Natural killer cell (primary cell): ENCODE measurements at regions not wholly inside any gene's neighbourhood (a gene's known extent, or its start where the extent isn't known, plus 50 kb on each side); places are given as distances from the start of the nearest gene placed in this dataset.

Experiments used
- ATAC-seq, 3 donors: fragments of 150-1000 bp in 2 of 3; fragments of 200-7000 bp in 1 of 3; cut with Tn5 transposase; 1 replicate in 1 of 3; 2 replicates in 2 of 3; pipeline ENCODE4 v1.10.0; 2021; ENCODE audit warnings: mild to moderate bottlenecking in 2 of 3, moderate library complexity in 2 of 3
- DNase-seq, 2 donors: peaks; one replicate each; pipeline versions ENCODE4 v3.0.0 to v3.0.0-alpha.2; 2013 to 2021; ENCODE audit warnings: mixed read lengths in 1 of 2
- H3K27ac ChIP-seq: one replicate; pipeline ENCODE4 v1.5.1; 2013; ENCODE audit warnings: mild to moderate bottlenecking, low read length
- H3K27me3 ChIP-seq: one replicate; pipeline ENCODE4 v1.6.1; 2013; ENCODE audit warnings: low read length; ENCODE audit not compliant: control insufficient read depth, insufficient read depth
- H3K36me3 ChIP-seq: one replicate; pipeline ENCODE4 v1.6.1; 2013; ENCODE audit warnings: low read length; ENCODE audit not compliant: control insufficient read depth, insufficient read depth
- H3K4me1 ChIP-seq: one replicate; pipeline ENCODE4 v1.6.1; 2013; ENCODE audit warnings: low read length; ENCODE audit not compliant: control insufficient read depth, insufficient read depth
- H3K4me3 ChIP-seq: one replicate; pipeline ENCODE4 v1.5.1; 2013; ENCODE audit warnings: low read length
- H3K9me3 ChIP-seq: one replicate; pipeline ENCODE4 v1.6.1; 2013; ENCODE audit warnings: low read length; ENCODE audit not compliant: control insufficient read depth, insufficient read depth
- H3K27ac Mint-ChIP-seq, 2 donors: one replicate each; pipeline ENCODE4 v1.8.0; 2022; ENCODE audit warnings: mild to moderate bottlenecking in 2 of 2, mixed read lengths in 2 of 2, moderate library complexity in 1 of 2
- H3K27me3 Mint-ChIP-seq, 2 donors: one replicate each; pipeline ENCODE4 v1.8.0; 2022; ENCODE audit warnings: low read depth in 2 of 2, mixed read lengths in 2 of 2
- H3K36me3 Mint-ChIP-seq: one replicate; pipeline ENCODE4 v1.8.0; 2022; ENCODE audit warnings: mixed read lengths
- H3K4me1 Mint-ChIP-seq, 2 donors: one replicate each; pipeline ENCODE4 v1.8.0; 2022; ENCODE audit warnings: mixed read lengths in 2 of 2
- H3K4me3 Mint-ChIP-seq: one replicate; pipeline ENCODE4 v1.8.0; 2022; ENCODE audit warnings: mild to moderate bottlenecking, moderate library complexity, mixed read lengths
- H3K9me3 Mint-ChIP-seq, 2 donors: one replicate each; pipeline ENCODE4 v1.8.0; 2022; ENCODE audit warnings: mixed read lengths in 2 of 2
- WGBS: methylation state at CpG from one replicate; pipeline ENCODE4 v1.1.7; 2013; ENCODE audit warnings: missing lambda C conversion rate; ENCODE audit not compliant: insufficient coverage; 5-methylcytosine and 5-hydroxymethylcytosine counted together
- intact Hi-C: fragments of 100-400 bp; cut with micrococcal nuclease; formaldehyde crosslinking; loops from one replicate; pipeline ENCODE4 v1.14.2; 2022
- TF ChIP-seq, protein P1 (sequence below): fragments of 200-600 bp; IDR thresholded peaks from one replicate; pipeline ENCODE4 v1.8.0; 2022; ENCODE audit warnings: antibody characterized with exemption

DNA sequence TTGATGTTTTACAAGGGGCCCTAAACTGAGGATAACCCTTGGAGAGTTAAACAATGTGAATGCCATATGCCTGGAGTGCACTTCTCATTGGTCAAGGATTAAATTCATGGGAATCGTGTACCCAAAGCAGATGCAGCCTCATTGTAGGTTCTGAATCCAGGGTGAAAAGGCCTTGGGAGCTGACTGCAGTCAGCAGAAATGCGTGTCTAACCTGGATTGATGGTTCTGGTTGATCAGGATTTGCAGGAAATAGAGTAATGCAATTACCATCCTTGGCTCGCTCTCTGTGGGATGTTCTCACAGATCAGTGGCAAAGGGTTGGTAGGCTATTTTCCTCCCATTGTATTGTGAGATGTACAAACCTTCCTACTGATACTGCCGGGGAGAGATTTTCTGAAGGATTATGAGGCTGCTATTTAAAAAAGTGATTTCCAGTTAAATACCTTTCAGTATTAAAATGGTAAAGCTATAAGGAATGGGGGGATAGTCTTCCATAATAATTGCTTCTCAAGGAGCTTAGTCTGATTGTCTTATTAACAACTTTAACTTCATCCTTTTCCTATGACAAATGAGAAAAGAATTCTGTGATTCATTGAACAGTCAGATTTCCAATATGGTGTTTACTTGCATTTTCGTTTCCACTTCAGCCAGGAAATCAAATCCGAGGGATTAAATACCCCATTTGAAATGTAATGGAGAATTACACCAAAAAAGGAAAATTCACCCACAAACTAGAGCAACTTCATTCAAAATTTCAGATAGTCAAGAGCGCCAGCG, 1028.1 kb upstream of the EEF2KMT start:
- peaks cover 3% of the 10 kb centered on the region for H3K9me3 ChIP-seq
- no peak for ATAC-seq
- intact Hi-C loops = loop anchor here (10.0 kb wide), 1 partner anchor 59 kb away; no protein-coding TSS in a partner anchor
- no peaks in the 10 kb centered on the region for H3K27me3 ChIP-seq
- DNase-seq = no peak
- Mint-ChIP-seq H3K4me1 (no peaks in the 10 kb centered on the region), H3K27ac (no peak overlapping the region), H3K36me3 (no peaks in the 10 kb centered on the region), H3K27me3 (no peaks in the 10 kb centered on the region), H3K4me3 (no peak overlapping the region), H3K9me3 (peaks cover 3% of the 10 kb centered on the region in 2 donors)
- no peak overlapping the region for H3K4me3 ChIP-seq
- H3K36me3 ChIP-seq = no peaks in the 10 kb centered on the region
- H3K27ac ChIP-seq = no peak overlapping the region
- no peaks in the 10 kb centered on the region for H3K4me1 ChIP-seq
- 69% methylated on average over 7 of the region's 8 CpGs for WGBS
- TF ChIP-seq, protein P1, sequence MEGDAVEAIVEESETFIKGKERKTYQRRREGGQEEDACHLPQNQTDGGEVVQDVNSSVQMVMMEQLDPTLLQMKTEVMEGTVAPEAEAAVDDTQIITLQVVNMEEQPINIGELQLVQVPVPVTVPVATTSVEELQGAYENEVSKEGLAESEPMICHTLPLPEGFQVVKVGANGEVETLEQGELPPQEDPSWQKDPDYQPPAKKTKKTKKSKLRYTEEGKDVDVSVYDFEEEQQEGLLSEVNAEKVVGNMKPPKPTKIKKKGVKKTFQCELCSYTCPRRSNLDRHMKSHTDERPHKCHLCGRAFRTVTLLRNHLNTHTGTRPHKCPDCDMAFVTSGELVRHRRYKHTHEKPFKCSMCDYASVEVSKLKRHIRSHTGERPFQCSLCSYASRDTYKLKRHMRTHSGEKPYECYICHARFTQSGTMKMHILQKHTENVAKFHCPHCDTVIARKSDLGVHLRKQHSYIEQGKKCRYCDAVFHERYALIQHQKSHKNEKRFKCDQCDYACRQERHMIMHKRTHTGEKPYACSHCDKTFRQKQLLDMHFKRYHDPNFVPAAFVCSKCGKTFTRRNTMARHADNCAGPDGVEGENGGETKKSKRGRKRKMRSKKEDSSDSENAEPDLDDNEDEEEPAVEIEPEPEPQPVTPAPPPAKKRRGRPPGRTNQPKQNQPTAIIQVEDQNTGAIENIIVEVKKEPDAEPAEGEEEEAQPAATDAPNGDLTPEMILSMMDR = no peak

DNA sequence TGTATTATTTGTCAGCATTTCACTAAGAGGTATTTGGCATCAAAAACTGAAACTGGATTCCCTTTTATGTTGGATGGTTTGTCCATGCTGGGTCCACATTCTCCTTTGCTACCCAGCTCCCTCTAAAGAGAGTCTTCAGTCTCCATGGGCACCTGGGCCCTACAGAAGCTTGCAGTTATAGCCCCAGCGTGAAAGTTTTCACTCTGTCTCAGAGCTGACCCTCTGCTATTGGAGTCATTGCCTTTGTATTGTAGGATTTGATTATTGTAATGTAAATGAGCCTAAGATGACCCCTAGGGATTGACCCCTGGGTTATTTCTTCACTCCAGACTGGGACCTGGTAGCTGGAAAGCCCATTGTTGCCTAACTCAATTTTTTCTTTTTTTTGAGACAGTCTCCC, 1026.5 kb upstream of the EEF2KMT start:
- intact Hi-C loops = loop anchor here (10.0 kb wide), 1 partner anchor 61 kb away; no protein-coding TSS in a partner anchor
- ATAC-seq (no peak), DNase-seq (no peak)
- no peak overlapping the region for H3K27ac Mint-ChIP-seq
- H3K4me1 Mint-ChIP-seq = no peaks in the 10 kb centered on the region
- WGBS = 42% methylated on average over 1 of the region's 1 CpG
- Histone ChIP-seq H3K4me3 (no peak overlapping the region), H3K4me1 (no peaks in the 10 kb centered on the region), H3K27ac (no peak overlapping the region), H3K9me3 (peaks cover 3% of the 10 kb centered on the region), H3K36me3 (no peaks in the 10 kb centered on the region), H3K27me3 (no peaks in the 10 kb centered on the region)
- TF ChIP-seq, protein P1 = no peak
- peaks cover 2 to 3% of the 10 kb centered on the region in 2 donors for H3K9me3 Mint-ChIP-seq
- H3K27me3 Mint-ChIP-seq = no peaks in the 10 kb centered on the region
- no peak overlapping the region for H3K4me3 Mint-ChIP-seq
- no peaks in the 10 kb centered on the region for H3K36me3 Mint-ChIP-seq

DNA sequence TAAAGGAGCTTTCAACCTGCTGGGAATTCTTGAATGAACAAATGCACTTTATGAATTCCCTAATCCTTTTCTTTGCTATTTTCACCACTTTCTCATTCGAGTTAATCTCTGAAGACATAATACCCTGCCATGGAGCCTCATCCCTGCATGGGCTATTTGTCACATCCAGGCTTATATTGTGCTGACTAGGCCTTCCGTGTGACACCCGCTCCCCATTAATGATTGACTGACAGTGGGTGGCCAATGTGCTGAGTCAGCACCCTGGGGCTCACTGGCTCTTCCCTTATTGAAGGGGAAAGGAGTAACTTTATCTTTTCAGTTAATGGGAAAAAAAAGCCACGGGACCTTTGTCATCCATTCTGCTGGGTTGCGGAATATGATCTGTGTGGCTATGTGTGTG, 1024.8 kb upstream of the EEF2KMT start:
- 56% methylated on average over 5 of the region's 5 CpGs for WGBS
- Mint-ChIP-seq H3K27me3 (no peaks in the 10 kb centered on the region), H3K36me3 (no peaks in the 10 kb centered on the region), H3K9me3 (peaks cover 5 to 6% of the 10 kb centered on the region in 2 donors), H3K4me3 (no peak overlapping the region), H3K4me1 (no peaks in the 10 kb centered on the region), H3K27ac (no peak overlapping the region)
- TF ChIP-seq, protein P1 = no peak
- Histone ChIP-seq H3K4me1 (no peaks in the 10 kb centered on the region), H3K27me3 (no peaks in the 10 kb centered on the region), H3K9me3 (peaks cover 3% of the 10 kb centered on the region), H3K36me3 (no peaks in the 10 kb centered on the region), H3K27ac (no peak overlapping the region), H3K4me3 (no peak overlapping the region)
- ATAC-seq (no peak), DNase-seq (no peak)
- intact Hi-C loops = loop anchor here (10.0 kb wide), 1 partner anchor 62 kb away; no protein-coding TSS in a partner anchor

DNA sequence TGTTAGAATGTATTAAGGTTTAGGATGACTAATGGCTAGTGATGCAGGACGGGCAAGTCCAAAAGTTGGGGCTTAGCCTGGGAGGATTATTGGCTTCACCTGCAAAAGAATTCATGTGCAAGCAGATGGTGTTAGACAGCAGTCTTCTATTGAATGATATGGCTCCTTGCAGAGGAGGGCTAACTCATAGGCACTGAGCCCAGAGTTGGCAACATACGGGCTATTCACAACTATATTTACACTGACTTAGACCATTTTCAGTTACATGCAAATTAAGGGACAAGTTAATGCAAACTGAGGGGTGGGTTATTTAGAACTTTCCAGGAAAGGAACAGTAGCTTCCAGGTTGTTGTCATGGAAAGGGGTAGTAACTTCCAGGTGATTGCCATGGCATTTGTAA, 1017.1 kb upstream of the EEF2KMT start:
- WGBS = 59% methylated on average over 1 of the region's 2 CpGs
- no peak overlapping the region for H3K27ac ChIP-seq
- no peaks in the 10 kb centered on the region for H3K27me3 Mint-ChIP-seq

More for the DNA sequence above, 1017.1 kb upstream of the EEF2KMT start:
- Histone ChIP-seq H3K4me3 (no peak overlapping the region), H3K4me1 (no peaks in the 10 kb centered on the region), H3K9me3 (no peaks in the 10 kb centered on the region), H3K27me3 (no peaks in the 10 kb centered on the region), H3K36me3 (no peaks in the 10 kb centered on the region)
- TF ChIP-seq, protein P1 = no peak
- no peak overlapping the region for H3K27ac Mint-ChIP-seq
- H3K4me1 Mint-ChIP-seq = no peaks in the 10 kb centered on the region
- H3K36me3 Mint-ChIP-seq = no peaks in the 10 kb centered on the region
- intact Hi-C loops = no loop called here
- H3K4me3 Mint-ChIP-seq = no peak overlapping the region
- H3K9me3 Mint-ChIP-seq = peaks cover 3 to 4% of the 10 kb centered on the region in 2 donors
- ATAC-seq (no peak), DNase-seq (no peak)
